Endothelial cell of umbilical vein (primary cell): ENCODE measurements at regions not wholly inside any gene's neighbourhood (a gene's known extent, or its start where the extent isn't known, plus 50 kb on each side); places are given as distances from the start of the nearest gene placed in this dataset.

Experiments used
- BruUV-seq: library from RNA; stranded (reverse); fragments of 400-500 nt; replicated peaks from 2 replicates; lab custom pipeline; 2021; lab: Mats Ljungman, UMichigan
- CTCF ChIA-PET: fragments of 300-600, 350-600 bp; sonication (Branson Sonifier 250); formaldehyde crosslinking; loops from one replicate; lab custom pipeline; 2021; ENCODE audit warnings: antibody characterized with exemption, inconsistent platforms; lab: Charles Lee
- POLR2A ChIA-PET: fragments of 300-600, 350-600 bp; sonication (Branson Sonifier 250); formaldehyde crosslinking; loops from one replicate; lab custom pipeline; 2021; ENCODE audit warnings: antibody characterized with exemption, inconsistent platforms; lab: Charles Lee
- DNase-seq: peaks from one replicate; pipeline ENCODE4 v3.0.0-alpha.2; 2011; ENCODE audit warnings: low read depth, low spot score
- FAIRE-seq: peaks from 2 replicates; lab custom pipeline; 2011; peaks lifted over from hg19 to GRCh38; lab: Jason Lieb, UNC
- H2AFZ ChIP-seq: 2 replicates; pipeline ENCODE4 v1.6.0; 2012; ENCODE audit warnings: low read depth, low read length, control low read depth, inconsistent platforms
- H3K27ac ChIP-seq: 2 replicates; pipeline ENCODE4 v1.5.1; 2011; ENCODE audit warnings: low read depth, mild to moderate bottlenecking, control low read depth, low read length, moderate library complexity; ENCODE audit not compliant: insufficient read depth
- H3K27me3 ChIP-seq, 2 experiments: 2 replicates each; pipeline versions ENCODE4 v1.6.0 to v1.6.1; 2011; ENCODE audit warnings: low read length in 2 of 2, mixed read lengths in 1 of 2; ENCODE audit not compliant: control insufficient read depth in 2 of 2, insufficient read depth in 2 of 2
- H3K36me3 ChIP-seq, 2 experiments: 2 replicates in 1 of 2; 3 replicates in 1 of 2; pipeline ENCODE4 v1.5.1; 2011; ENCODE audit warnings: low read length in 2 of 2, mild to moderate bottlenecking in 1 of 2, moderate library complexity in 1 of 2; ENCODE audit not compliant: control insufficient read depth in 2 of 2, insufficient read depth in 2 of 2; ENCODE audit errors: extremely low read depth in 1 of 2
- H3K4me1 ChIP-seq: 3 replicates; pipeline ENCODE4 v1.5.1; 2011; ENCODE audit warnings: mild to moderate bottlenecking, low read length; ENCODE audit not compliant: control insufficient read depth, insufficient read depth; ENCODE audit errors: extremely low read depth
- H3K4me2 ChIP-seq: 2 replicates; pipeline ENCODE4 v1.6.1; 2011; ENCODE audit warnings: low read length, control low read depth, mixed read lengths; ENCODE audit not compliant: insufficient read depth
- H3K4me3 ChIP-seq, 3 experiments: fragments of 200-600 bp in 1 of 3; sonication (generic), shearing (Covaris generic) in 1 of 3; replicated peaks in 1 of 3; 2 replicates each; pipeline ENCODE4 v1.5.1; 2011 to 2016; ENCODE audit warnings: control low read depth in 3 of 3, low read length in 3 of 3, mild to moderate bottlenecking in 2 of 3, inconsistent platforms in 1 of 3, low read depth in 1 of 3, moderate library complexity in 1 of 3; ENCODE audit not compliant: insufficient read depth in 1 of 3
- H3K79me2 ChIP-seq: 2 replicates; pipeline ENCODE4 v1.6.0; 2012; ENCODE audit warnings: low read length, inconsistent platforms; ENCODE audit not compliant: control insufficient read depth, insufficient read depth
- H3K9ac ChIP-seq: replicated peaks from 2 replicates; pipeline ENCODE3; 2011; ENCODE audit warnings: low read length, control low read depth; ENCODE audit not compliant: insufficient read depth; ENCODE audit errors: extremely low read depth
- H3K9me1 ChIP-seq: replicated peaks from 3 replicates; pipeline ENCODE4 v1.6.0; 2011; ENCODE audit warnings: mild to moderate bottlenecking, low read length; ENCODE audit not compliant: control insufficient read depth, insufficient read depth; ENCODE audit errors: extremely low read depth
- H3K9me3 ChIP-seq: replicated peaks from 2 replicates; pipeline ENCODE4 v1.5.1; 2012; ENCODE audit warnings: low read length, inconsistent platforms; ENCODE audit not compliant: control insufficient read depth, insufficient read depth
- H4K20me1 ChIP-seq: replicated peaks from 2 replicates; pipeline ENCODE3; 2011; ENCODE audit warnings: mild to moderate bottlenecking, low read length; ENCODE audit not compliant: control insufficient read depth, insufficient read depth; ENCODE audit errors: extremely low read depth
- EZH2 ChIP-seq: IDR thresholded peaks from 2 replicates; pipeline ENCODE4 v1.6.1; 2012; ENCODE audit warnings: borderline replicate concordance, low read depth, mild to moderate bottlenecking, moderate library complexity, low read length, inconsistent platforms; ENCODE audit not compliant: severe bottlenecking
- FOS ChIP-seq: IDR thresholded peaks from 2 replicates; pipeline ENCODE4 v1.6.1; 2011; ENCODE audit warnings: mild to moderate bottlenecking, low read length, moderate library complexity, borderline replicate concordance; ENCODE audit not compliant: insufficient read depth
- GATA2 ChIP-seq: IDR thresholded peaks from 2 replicates; pipeline ENCODE4 v1.7.0; 2011; ENCODE audit warnings: low read depth, mild to moderate bottlenecking, moderate library complexity, mixed read lengths, low read length; ENCODE audit not compliant: insufficient read length, insufficient read depth
- JUN ChIP-seq: IDR thresholded peaks from 2 replicates; pipeline ENCODE4 v1.6.1; 2011; ENCODE audit warnings: borderline replicate concordance, low read depth; ENCODE audit not compliant: insufficient read length, insufficient read depth
- MYC ChIP-seq: IDR thresholded peaks from one replicate; pipeline ENCODE4 v1.6.1; 2011; ENCODE audit warnings: mild to moderate bottlenecking, low read depth, low read length
- POLR2A ChIP-seq: IDR thresholded peaks from 2 replicates; pipeline ENCODE4 v1.6.1; 2012; ENCODE audit warnings: low read depth, mild to moderate bottlenecking, control low read depth, low read length
- POLR2AphosphoS5 ChIP-seq: IDR thresholded peaks from 2 replicates; pipeline ENCODE4 v1.6.1; 2012; ENCODE audit warnings: low read depth, mild to moderate bottlenecking, control low read depth, low read length, moderate library complexity; ENCODE audit not compliant: insufficient read depth
- dilution Hi-C: fragments of 300-500 bp; cut with MboI; formaldehyde crosslinking; loops from one replicate; pipeline ENCODE4 v1.15.0; 2019; ENCODE audit warnings: low sequenced_read_pairs; ENCODE audit not compliant: extremely low pct_ligation_motif_present
- intact Hi-C: fragments of 100-400 bp; cut with micrococcal nuclease; formaldehyde crosslinking; loops from one replicate; pipeline ENCODE4 v1.10.0; 2022
- TF ChIP-seq, protein P1 (sequence below), 2 donors: IDR thresholded peaks; 1 replicate in 1 of 2; 2 replicates in 1 of 2; pipeline ENCODE4 v1.5.1; 2011; ENCODE audit warnings: low read length in 2 of 2, mild to moderate bottlenecking in 2 of 2, moderate library complexity in 2 of 2, control low read depth in 1 of 2, inconsistent platforms in 1 of 2, low read depth in 1 of 2; ENCODE audit not compliant: insufficient read depth in 1 of 2; ENCODE audit errors: extremely low read depth in 1 of 2
- TF ChIP-seq, protein P2 (sequence below): IDR thresholded peaks from 2 replicates; pipeline ENCODE4 v1.6.1; 2011; ENCODE audit not compliant: insufficient read depth, insufficient read length

DNA sequence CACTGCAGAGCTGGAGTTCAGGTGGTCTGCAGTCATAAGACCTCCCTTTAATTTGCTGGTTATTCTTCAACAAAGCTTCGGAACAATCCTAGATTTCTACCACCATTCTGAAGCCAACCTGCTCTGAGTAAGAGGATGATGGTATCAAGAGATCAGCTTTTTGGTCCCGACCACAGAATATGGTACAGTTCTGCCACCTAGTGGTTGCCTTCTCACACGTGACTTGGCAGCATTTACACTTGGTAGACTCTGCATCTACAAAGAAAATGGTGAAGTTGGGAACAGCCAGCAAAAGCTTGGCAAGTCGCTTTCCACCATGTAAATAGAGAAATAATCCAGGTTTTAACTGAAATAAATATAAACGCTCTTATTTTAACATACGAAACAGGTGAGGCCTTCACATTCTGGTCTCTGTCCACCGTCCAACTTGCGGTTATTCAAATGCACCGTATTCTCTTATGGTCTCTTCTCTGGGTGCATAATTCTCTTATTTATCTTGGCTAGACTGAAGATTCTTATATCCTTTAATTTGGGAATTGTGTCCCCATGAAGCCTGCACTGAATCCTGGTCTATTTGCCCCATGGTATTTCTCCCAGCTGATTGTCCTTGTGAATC is 173.9 kb upstream of the GRM3 start:
- Histone ChIP-seq H4K20me1 (no peaks in the 10 kb centered on the region), H3K79me2 (no peaks in the 10 kb centered on the region), H3K4me3 (no peak overlapping the region), H2AFZ (no peak overlapping the region), H3K4me1 (no peaks in the 10 kb centered on the region), H3K27me3 (no peaks in the 10 kb centered on the region), H3K4me2 (no peak overlapping the region), H3K9me3 (no peaks in the 10 kb centered on the region), H3K9me1 (no peaks in the 10 kb centered on the region), H3K27ac (no peak overlapping the region), H3K36me3 (no peaks in the 10 kb centered on the region), H3K9ac (no peak overlapping the region)
- intact Hi-C loops: loop anchor here (1.0 to 5.0 kb wide), 2 partner anchors 579 to 1427 kb away; no protein-coding TSS in a partner anchor
- dilution Hi-C loops: no loop called here
- BruUV-seq: no TSS peak
- DNase-seq (peak; percentile 63), FAIRE-seq (peak; percentile 77)
- TF ChIP-seq FOS (no peak), POLR2A (no peak), JUN (no peak), POLR2AphosphoS5 (no peak), MYC (no peak), EZH2 (no peak), GATA2 (peak; percentile 33)
- TF ChIP-seq, protein P1, sequence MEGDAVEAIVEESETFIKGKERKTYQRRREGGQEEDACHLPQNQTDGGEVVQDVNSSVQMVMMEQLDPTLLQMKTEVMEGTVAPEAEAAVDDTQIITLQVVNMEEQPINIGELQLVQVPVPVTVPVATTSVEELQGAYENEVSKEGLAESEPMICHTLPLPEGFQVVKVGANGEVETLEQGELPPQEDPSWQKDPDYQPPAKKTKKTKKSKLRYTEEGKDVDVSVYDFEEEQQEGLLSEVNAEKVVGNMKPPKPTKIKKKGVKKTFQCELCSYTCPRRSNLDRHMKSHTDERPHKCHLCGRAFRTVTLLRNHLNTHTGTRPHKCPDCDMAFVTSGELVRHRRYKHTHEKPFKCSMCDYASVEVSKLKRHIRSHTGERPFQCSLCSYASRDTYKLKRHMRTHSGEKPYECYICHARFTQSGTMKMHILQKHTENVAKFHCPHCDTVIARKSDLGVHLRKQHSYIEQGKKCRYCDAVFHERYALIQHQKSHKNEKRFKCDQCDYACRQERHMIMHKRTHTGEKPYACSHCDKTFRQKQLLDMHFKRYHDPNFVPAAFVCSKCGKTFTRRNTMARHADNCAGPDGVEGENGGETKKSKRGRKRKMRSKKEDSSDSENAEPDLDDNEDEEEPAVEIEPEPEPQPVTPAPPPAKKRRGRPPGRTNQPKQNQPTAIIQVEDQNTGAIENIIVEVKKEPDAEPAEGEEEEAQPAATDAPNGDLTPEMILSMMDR (IDR thresholded peaks at IDR 0.05; ENCODE audit: extremely low read depth in 1 of 2, insufficient read depth in 1 of 2, low read depth in 1 of 2, low read length in 2 of 2): peak; percentile 64 to 73
- TF ChIP-seq, protein P2, sequence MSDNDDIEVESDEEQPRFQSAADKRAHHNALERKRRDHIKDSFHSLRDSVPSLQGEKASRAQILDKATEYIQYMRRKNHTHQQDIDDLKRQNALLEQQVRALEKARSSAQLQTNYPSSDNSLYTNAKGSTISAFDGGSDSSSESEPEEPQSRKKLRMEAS: peak; percentile 49
- ChIA-PET POLR2A (no interaction called here), CTCF (interaction anchor here (0.5 to 5.2 kb wide), 17 partner anchors 9 to 1439 kb away, joined by 3 to 134 read pairs (median 4); no protein-coding TSS in a partner anchor)
